ENCODE measurements at regions not wholly inside any gene's neighbourhood (a gene's known extent, or its start where the extent isn't known, plus 50 kb on each side); places are given as distances from the start of the nearest gene placed in this dataset.
A peak's percentile ranks its signal among the peaks of the same experiment; 100 is the strongest.

DNA sequence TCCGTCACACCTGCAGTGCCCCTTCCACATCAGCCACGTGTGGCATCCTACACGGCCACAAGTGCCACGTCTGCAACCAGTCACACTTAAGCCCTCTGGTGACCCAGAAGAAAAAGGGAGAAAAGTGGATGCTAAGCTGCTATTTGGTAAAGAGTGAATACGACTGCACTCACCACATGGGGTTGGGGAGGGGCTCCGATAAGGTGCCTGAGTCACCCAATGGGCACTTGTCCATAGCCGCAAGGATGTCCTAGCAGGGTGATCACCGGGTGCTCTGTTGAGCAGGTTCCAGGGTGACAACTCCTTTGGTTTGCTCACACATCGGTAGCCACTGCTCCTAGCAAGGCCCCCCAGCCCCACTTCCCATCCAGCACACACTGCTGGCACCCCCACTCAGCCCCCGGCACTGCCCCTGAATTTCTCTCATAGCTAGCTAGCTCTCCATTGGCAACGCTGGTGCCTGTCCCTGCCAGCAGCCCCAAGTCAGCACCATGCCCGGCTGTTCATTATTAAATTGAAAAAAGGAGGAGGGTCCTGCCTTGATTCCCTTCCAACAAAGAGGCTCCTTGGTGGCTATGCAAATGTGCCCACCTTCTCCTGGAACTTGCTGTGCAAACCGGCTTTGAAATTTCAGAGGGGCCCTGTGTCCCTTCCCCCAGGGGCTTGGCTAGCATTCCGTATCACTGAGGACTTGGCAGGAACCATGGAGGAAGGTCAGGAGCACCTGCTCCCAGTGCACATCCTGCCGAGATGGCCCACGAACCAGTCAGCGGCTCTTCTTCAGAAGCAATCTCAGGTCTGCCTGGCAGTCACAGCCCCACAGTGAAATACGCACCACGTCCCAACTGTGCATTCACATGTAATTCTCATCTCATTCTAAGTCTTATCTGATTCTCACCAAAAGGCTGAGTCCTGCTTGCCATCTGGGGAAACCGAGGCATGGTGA lies 227.7 kb upstream of the DIO3 start:
- Histone ChIP-seq H2BK15ac (ENCODE audit: low read depth, poor library complexity, severe bottlenecking) (no peak overlapping the region), H3K79me1 (replicated peaks; ENCODE audit: low read length, poor library complexity, severe bottlenecking) (no peaks in the 10 kb centered on the region), H3K27ac (ENCODE audit: low read length, poor library complexity, severe bottlenecking) (no peak overlapping the region)

DNA sequence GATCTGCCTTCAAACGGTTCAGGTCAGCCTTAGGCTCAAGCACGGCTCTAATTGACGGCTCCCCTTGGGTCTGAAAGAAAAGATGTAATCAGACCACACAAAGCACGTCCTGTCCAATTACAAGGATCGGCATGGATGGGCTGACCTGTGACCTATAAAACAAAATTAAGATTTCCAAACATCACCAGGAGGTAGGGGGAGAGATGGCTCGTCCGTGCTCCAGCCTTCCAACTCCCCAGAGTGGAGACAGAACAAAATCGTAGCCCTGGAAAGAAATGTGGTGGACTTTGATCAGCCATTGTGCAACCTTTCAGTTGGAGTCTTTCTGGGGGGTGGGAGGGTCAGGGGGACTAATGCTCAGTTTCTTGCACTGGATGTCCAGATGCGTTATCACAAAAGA lies 226.6 kb upstream of the DIO3 start:
- H3K4me3 ChIP-seq (ENCODE audit: insufficient read depth in 1 of 2, low read depth in 1 of 2, low read length in 2 of 2) = no peak overlapping the region
- no peak overlapping the region for H3K4ac ChIP-seq (ENCODE audit: low read depth in 1 of 2, low read length in 2 of 2)
- 83% methylated on average over 9 of the region's 9 CpGs for WGBS

More for the DNA sequence above, 227.7 kb upstream of the DIO3 start:
- H2BK120ac ChIP-seq (ENCODE audit: low read depth, low read length) = no peak overlapping the region
- WGBS = 81% methylated on average over 20 of the region's 20 CpGs
- peaks cover 0 to 23% of the 10 kb centered on the region in 2 experiments for H3K27me3 ChIP-seq (ENCODE audit: control insufficient read depth in 1 of 2, insufficient read depth in 1 of 2, low read length in 2 of 2)
- H2BK12ac ChIP-seq (ENCODE audit: low read length in 2 of 2) = no peak overlapping the region
- H3K9me3 ChIP-seq (ENCODE audit: control insufficient read depth, low read length) = peaks cover 2% of the 10 kb centered on the region
- H4K8ac ChIP-seq (ENCODE audit: low read length) = peak overlapping the region; percentile 7
- H3K9ac ChIP-seq (ENCODE audit: low read length) = no peak overlapping the region
- H4K91ac ChIP-seq (ENCODE audit: low read length) = no peak overlapping the region
- H3K4ac ChIP-seq (ENCODE audit: low read depth in 1 of 2, low read length in 2 of 2) = no peak overlapping the region
- no peak overlapping the region for H3K4me3 ChIP-seq (ENCODE audit: insufficient read depth in 1 of 2, low read depth in 1 of 2, low read length in 2 of 2)
- no peak overlapping the region for H3K18ac ChIP-seq (ENCODE audit: low read depth in 1 of 2, low read length in 2 of 2)
- no peak overlapping the region for H2BK5ac ChIP-seq (ENCODE audit: low read depth, low read length, poor library complexity, severe bottlenecking)
- H2AK5ac ChIP-seq (ENCODE audit: low read length, severe bottlenecking) = no peak overlapping the region
- H3K36me3 ChIP-seq (ENCODE audit: control insufficient read depth in 1 of 2, insufficient read depth in 2 of 2, low read depth in 1 of 2, low read length in 2 of 2) = no peaks in the 10 kb centered on the region
- H3K4me1 ChIP-seq (ENCODE audit: control insufficient read depth, insufficient read depth, low read depth, low read length) = no peaks in the 10 kb centered on the region
- H2AFZ ChIP-seq (ENCODE audit: low read depth, low read length) = no peak overlapping the region
- no peak overlapping the region for H3K14ac ChIP-seq (ENCODE audit: low read length in 2 of 2)
- no peak overlapping the region for H3K23ac ChIP-seq (ENCODE audit: low read length in 2 of 2)
- DNase-seq = no peak
- H3K4me2 ChIP-seq (ENCODE audit: low read length, poor library complexity, severe bottlenecking) = no peak overlapping the region

DNA sequence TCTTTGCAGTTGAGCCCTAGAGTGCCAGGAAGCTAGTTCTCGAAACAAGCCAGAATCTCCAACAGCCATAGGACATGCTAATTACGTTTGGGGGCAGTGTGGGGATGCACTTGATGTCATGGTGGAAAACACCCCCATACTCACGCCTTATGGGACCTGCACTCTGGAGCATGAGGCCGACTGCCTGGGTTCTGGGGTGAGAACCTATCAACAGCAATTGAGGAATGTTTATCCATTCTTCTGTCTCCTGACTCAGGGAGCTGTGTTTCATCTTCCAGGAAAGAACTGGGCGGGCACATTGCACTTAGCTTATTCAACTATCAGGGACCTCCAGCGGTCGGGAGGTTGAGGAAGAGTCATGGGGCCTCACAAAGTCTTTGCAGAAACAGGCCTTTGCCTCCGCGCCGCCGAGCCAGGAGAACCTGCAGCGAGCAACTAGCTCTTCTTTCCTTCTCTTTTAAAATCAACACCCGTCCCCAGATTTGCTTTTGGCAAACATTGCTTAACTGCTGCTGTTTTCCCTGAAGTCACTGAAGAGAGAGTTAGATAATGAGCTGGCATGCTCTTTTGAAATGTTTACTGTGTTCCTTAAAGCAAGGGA lies 226.1 kb upstream of the DIO3 start:
- Histone ChIP-seq H3K14ac (ENCODE audit: low read length in 2 of 2) (no peak overlapping the region), H3K9ac (ENCODE audit: low read length) (no peak overlapping the region), H2AK5ac (ENCODE audit: low read length, severe bottlenecking) (no peak overlapping the region), H3K23ac (ENCODE audit: low read length in 2 of 2) (no peak overlapping the region), H4K91ac (ENCODE audit: low read length) (no peak overlapping the region), H3K4me1 (ENCODE audit: control insufficient read depth, insufficient read depth, low read depth, low read length) (no peaks in the 10 kb centered on the region), H4K8ac (ENCODE audit: low read length) (no peak overlapping the region), H3K9me3 (ENCODE audit: control insufficient read depth, low read length) (no peaks in the 10 kb centered on the region), H2BK15ac (ENCODE audit: low read depth, poor library complexity, severe bottlenecking) (no peak overlapping the region), H2BK5ac (ENCODE audit: low read depth, low read length, poor library complexity, severe bottlenecking) (no peak overlapping the region), H3K4me3 (ENCODE audit: insufficient read depth in 1 of 2, low read depth in 1 of 2, low read length in 2 of 2) (no peak overlapping the region), H3K4me2 (ENCODE audit: low read length, poor library complexity, severe bottlenecking) (no peak overlapping the region), H2BK120ac (ENCODE audit: low read depth, low read length) (no peak overlapping the region), H3K79me1 (replicated peaks; ENCODE audit: low read length, poor library complexity, severe bottlenecking) (no peaks in the 10 kb centered on the region), H3K36me3 (ENCODE audit: control insufficient read depth in 1 of 2, insufficient read depth in 2 of 2, low read depth in 1 of 2, low read length in 2 of 2) (no peaks in the 10 kb centered on the region), H3K27ac (ENCODE audit: low read length, poor library complexity, severe bottlenecking) (no peak overlapping the region), H2AFZ (ENCODE audit: low read depth, low read length) (no peak overlapping the region), H3K27me3 (ENCODE audit: control insufficient read depth in 1 of 2, insufficient read depth in 1 of 2, low read length in 2 of 2) (peaks cover 0 to 22% of the 10 kb centered on the region in 2 experiments), H2BK12ac (ENCODE audit: low read length in 2 of 2) (no peak overlapping the region), H3K4ac (ENCODE audit: low read depth in 1 of 2, low read length in 2 of 2) (no peak overlapping the region), H3K18ac (ENCODE audit: low read depth in 1 of 2, low read length in 2 of 2) (no peak overlapping the region)
- no peak for DNase-seq
- 76% methylated on average over 13 of the region's 13 CpGs for WGBS

More for the DNA sequence above, 226.6 kb upstream of the DIO3 start:
- no peak overlapping the region for H3K18ac ChIP-seq (ENCODE audit: low read depth in 1 of 2, low read length in 2 of 2)
- no peak overlapping the region for H3K23ac ChIP-seq (ENCODE audit: low read length in 2 of 2)
- no peak overlapping the region for H3K27ac ChIP-seq (ENCODE audit: low read length, poor library complexity, severe bottlenecking)
- no peak overlapping the region for H2AFZ ChIP-seq (ENCODE audit: low read depth, low read length)
- peaks cover 0 to 22% of the 10 kb centered on the region in 2 experiments for H3K27me3 ChIP-seq (ENCODE audit: control insufficient read depth in 1 of 2, insufficient read depth in 1 of 2, low read length in 2 of 2)
- H4K8ac ChIP-seq (ENCODE audit: low read length) = no peak overlapping the region
- H2AK5ac ChIP-seq (ENCODE audit: low read length, severe bottlenecking) = no peak overlapping the region
- H3K9me3 ChIP-seq (ENCODE audit: control insufficient read depth, low read length) = no peaks in the 10 kb centered on the region
- no peaks in the 10 kb centered on the region for H3K4me1 ChIP-seq (ENCODE audit: control insufficient read depth, insufficient read depth, low read depth, low read length)
- no peak overlapping the region for H3K4me2 ChIP-seq (ENCODE audit: low read length, poor library complexity, severe bottlenecking)
- no peak overlapping the region for H2BK12ac ChIP-seq (ENCODE audit: low read length in 2 of 2)
- H3K79me1 ChIP-seq (replicated peaks; ENCODE audit: low read length, poor library complexity, severe bottlenecking) = no peaks in the 10 kb centered on the region
- no peak overlapping the region for H2BK15ac ChIP-seq (ENCODE audit: low read depth, poor library complexity, severe bottlenecking)
- no peak overlapping the region for H2BK120ac ChIP-seq (ENCODE audit: low read depth, low read length)
- no peak overlapping the region for H2BK5ac ChIP-seq (ENCODE audit: low read depth, low read length, poor library complexity, severe bottlenecking)
- H4K91ac ChIP-seq (ENCODE audit: low read length) = no peak overlapping the region
- H3K9ac ChIP-seq (ENCODE audit: low read length) = no peak overlapping the region
- no peaks in the 10 kb centered on the region for H3K36me3 ChIP-seq (ENCODE audit: control insufficient read depth in 1 of 2, insufficient read depth in 2 of 2, low read depth in 1 of 2, low read length in 2 of 2)
- no peak for DNase-seq
- H3K14ac ChIP-seq (ENCODE audit: low read length in 2 of 2) = no peak overlapping the region

DNA sequence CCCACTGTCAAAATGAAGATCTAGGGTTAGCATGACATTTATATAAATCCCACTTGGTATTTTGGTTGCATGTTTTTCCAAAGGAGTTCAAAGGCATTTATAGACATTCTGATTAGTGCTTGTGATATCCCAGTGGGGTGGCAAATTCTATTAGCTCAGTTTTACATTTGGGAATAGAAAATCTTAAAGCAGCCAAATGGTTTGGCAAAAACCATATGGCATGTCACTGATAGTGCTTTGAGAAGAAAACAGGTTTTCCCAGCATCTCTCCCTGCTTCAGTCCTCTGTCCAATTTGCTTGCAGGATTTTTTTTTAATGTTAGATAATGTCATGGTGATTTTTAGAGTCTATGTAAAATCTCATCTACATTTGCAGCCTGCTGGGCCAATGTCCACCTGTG lies 225.1 kb upstream of the DIO3 start:
- H3K4ac ChIP-seq (ENCODE audit: low read depth in 1 of 2, low read length in 2 of 2) = no peak overlapping the region
- no peak overlapping the region for H3K9ac ChIP-seq (ENCODE audit: low read length)
- H3K79me1 ChIP-seq (replicated peaks; ENCODE audit: low read length, poor library complexity, severe bottlenecking) = no peaks in the 10 kb centered on the region
- H3K4me3 ChIP-seq (ENCODE audit: insufficient read depth in 1 of 2, low read depth in 1 of 2, low read length in 2 of 2) = no peak overlapping the region
- H2BK15ac ChIP-seq (ENCODE audit: low read depth, poor library complexity, severe bottlenecking) = no peak overlapping the region
- no peak overlapping the region for H2AFZ ChIP-seq (ENCODE audit: low read depth, low read length)
- H4K8ac ChIP-seq (ENCODE audit: low read length) = no peak overlapping the region
- no peak overlapping the region for H2BK120ac ChIP-seq (ENCODE audit: low read depth, low read length)
- H4K91ac ChIP-seq (ENCODE audit: low read length) = no peak overlapping the region
- no peak for DNase-seq
- H3K9me3 ChIP-seq (ENCODE audit: control insufficient read depth, low read length) = no peaks in the 10 kb centered on the region
- H2BK5ac ChIP-seq (ENCODE audit: low read depth, low read length, poor library complexity, severe bottlenecking) = no peak overlapping the region
- no peak overlapping the region for H3K14ac ChIP-seq (ENCODE audit: low read length in 2 of 2)
- H2BK12ac ChIP-seq (ENCODE audit: low read length in 2 of 2) = no peak overlapping the region
- no peak overlapping the region for H3K4me2 ChIP-seq (ENCODE audit: low read length, poor library complexity, severe bottlenecking)
- no peak overlapping the region for H3K18ac ChIP-seq (ENCODE audit: low read depth in 1 of 2, low read length in 2 of 2)
- peaks cover 0 to 22% of the 10 kb centered on the region in 2 experiments for H3K27me3 ChIP-seq (ENCODE audit: control insufficient read depth in 1 of 2, insufficient read depth in 1 of 2, low read length in 2 of 2)
- H2AK5ac ChIP-seq (ENCODE audit: low read length, severe bottlenecking) = no peak overlapping the region
- no peaks in the 10 kb centered on the region for H3K36me3 ChIP-seq (ENCODE audit: control insufficient read depth in 1 of 2, insufficient read depth in 2 of 2, low read depth in 1 of 2, low read length in 2 of 2)
- H3K23ac ChIP-seq (ENCODE audit: low read length in 2 of 2) = no peak overlapping the region
- H3K4me1 ChIP-seq (ENCODE audit: control insufficient read depth, insufficient read depth, low read depth, low read length) = no peaks in the 10 kb centered on the region
- H3K27ac ChIP-seq (ENCODE audit: low read length, poor library complexity, severe bottlenecking) = no peak overlapping the region
